GM18951 (cell line): ENCODE measurements at regions not wholly inside any gene's neighbourhood (a gene's known extent, or its start where the extent isn't known, plus 50 kb on each side); places are given as distances from the start of the nearest gene placed in this dataset.

Experiments
- POLR2A ChIP-seq: IDR thresholded peaks from 4 replicates; pipeline ENCODE4 v1.6.1; 2011; ENCODE audit warnings: mild to moderate bottlenecking; ENCODE audit not compliant: insufficient read length, insufficient read depth; ENCODE audit errors: extremely low read depth
- in situ Hi-C: fragments of 300-500 bp; cut with MboI; formaldehyde crosslinking; loops from one replicate; pipeline ENCODE4 v1.12.0; 2022; ENCODE audit warnings: low sequenced_read_pairs, mixed read lengths, inconsistent platforms; ENCODE audit not compliant: unreplicated experiment

DNA sequence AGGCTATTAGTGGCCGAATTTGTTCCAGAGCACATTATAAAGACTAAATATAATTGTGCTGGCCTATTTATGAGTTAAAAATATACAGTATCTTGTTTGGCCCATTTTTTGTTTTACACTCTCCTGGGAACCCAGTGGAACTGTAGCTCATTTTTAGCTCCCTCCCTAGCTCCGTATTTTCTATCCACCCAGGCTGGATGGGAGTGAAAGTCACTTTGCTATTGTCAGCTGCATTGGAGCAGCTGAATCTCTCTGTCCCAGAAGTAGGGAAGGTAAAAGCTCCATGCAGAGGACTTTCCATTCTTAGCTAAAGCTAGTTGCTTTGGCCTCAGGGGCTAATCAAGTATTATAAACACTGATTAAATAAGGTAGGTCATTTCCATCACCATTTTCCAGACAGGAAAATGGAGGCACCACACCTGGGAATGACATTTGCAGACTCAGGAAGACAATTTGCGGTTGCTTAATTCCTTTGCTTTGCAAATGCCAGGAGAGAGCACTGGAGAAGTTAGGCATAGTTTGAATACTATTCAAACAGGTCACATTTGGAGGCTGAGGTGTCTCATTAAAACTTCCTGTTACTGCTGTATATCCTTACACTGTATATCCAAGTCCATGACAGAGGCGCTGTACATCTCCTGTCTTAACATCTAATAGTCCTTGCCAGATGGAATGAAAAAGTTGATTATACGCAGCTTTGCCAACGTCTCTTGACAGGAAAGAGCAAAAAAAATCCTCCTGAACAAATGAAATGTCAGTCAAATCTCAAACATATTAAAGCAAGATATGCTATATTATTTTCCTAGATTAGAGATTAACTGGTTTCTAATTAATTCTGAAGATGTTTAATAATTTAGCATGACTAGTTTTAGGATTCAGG lies 338.1 kb upstream of the KIRREL3 start:
- TF ChIP-seq POLR2A, result no peak
- in situ Hi-C loops, result no loop called here

DNA sequence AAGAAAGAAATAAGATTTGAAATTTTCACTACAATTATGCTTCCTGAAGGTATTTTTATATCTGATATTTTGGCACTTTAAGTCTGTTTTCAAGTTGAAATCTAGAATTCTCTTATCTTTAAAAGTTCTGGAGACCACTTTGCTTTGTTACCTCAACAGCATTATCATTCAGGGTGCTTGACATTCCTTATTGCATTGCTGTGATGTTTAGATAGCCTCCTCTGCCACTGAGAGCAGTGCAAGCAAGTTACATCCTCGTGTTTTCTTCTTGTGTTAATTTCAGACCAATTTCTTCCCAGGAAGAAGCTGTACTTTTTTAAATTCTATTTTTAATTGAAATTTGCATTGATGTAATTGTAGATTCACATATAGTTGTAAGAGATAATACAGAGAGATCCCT lies 333.9 kb upstream of the KIRREL3 start:
- TF ChIP-seq POLR2A, result no peak
- in situ Hi-C loops, result no loop called here

GRCh38 chr11:127332896-127333295 lies 332.3 kb upstream of the KIRREL3 start:
- in situ Hi-C loops, result no loop called here
- no peak for TF ChIP-seq POLR2A

DNA sequence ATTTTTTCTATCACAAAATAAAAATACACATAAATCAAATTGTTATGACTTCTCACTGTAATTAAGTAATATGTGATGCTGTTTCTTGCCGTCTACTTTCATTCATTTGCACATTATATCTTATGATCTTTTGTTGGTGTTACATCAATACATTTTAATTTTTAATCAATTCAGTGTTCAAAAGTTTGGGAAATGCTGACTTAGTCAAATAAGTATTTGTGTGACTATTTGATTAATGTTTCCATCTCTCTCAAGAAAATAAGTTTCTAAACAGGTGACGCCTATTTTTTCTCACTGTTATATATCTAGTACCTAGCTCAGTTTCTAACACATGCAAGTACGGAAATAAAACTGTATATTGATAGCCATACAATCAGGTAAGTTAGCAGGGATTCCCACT lies 329.5 kb upstream of the KIRREL3 start:
- no peak for TF ChIP-seq POLR2A
- in situ Hi-C loops, result no loop called here

DNA sequence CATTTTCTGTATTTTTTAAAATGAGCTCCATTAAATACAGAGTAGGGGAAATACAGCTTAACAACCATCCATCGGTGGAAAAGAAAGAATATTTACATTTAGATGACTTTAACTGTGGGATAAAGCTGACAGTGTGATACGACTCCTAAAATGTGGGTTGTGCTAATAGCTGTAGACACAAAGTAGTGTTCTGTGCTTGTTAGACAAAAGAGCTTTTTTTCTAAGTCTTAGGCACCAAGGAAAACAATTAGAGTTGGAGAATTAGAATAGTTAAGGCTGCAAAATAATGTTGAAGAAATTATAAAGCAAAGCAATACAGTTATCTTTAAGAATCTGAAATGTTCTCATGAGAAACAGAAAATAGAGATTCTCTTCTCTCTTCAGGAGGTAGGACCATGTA lies 307.7 kb upstream of the KIRREL3 start:
- no peak for TF ChIP-seq POLR2A
- in situ Hi-C loops, result no loop called here

GRCh38 chr11:127307700-127308099 lies 307.1 kb upstream of the KIRREL3 start:
- in situ Hi-C loops, result no loop called here
- no peak for TF ChIP-seq POLR2A

GRCh38 chr11:127304634-127305033 lies 304.1 kb upstream of the KIRREL3 start:
- TF ChIP-seq POLR2A, result no peak
- in situ Hi-C loops, result no loop called here

- in situ Hi-C loops, result no loop called here
- no peak for TF ChIP-seq POLR2A
These were observed 288.4 kb upstream of the KIRREL3 start for GRCh38 chr11:127288926-127289325.

GRCh38 chr11:127281534-127281933 lies 281.0 kb upstream of the KIRREL3 start:
- in situ Hi-C loops, result no loop called here
- no peak for TF ChIP-seq POLR2A

- TF ChIP-seq POLR2A, result no peak
- in situ Hi-C loops, result no loop called here
These were observed 275.2 kb upstream of the KIRREL3 start for GRCh38 chr11:127275774-127276173.

DNA sequence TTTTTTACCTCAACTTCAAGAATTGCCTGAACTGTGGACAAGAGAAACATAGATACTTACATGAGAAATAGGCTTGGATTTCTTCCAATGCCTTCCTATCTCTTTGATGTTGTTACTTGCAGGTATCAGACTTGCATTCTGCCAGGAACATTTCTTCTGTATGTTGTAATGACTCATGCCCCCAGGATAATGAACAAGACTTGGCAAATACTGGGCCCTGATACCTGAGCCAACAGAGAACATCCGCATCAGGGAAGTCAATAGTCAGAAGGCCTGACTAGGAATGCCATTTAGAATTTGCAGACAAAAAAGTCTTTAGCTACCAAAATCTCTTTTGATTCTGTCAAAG lies 273.7 kb upstream of the KIRREL3 start:
- in situ Hi-C loops, result no loop called here
- no peak for TF ChIP-seq POLR2A

GRCh38 chr11:127273593-127274327 lies 273.2 kb upstream of the KIRREL3 start:
- in situ Hi-C loops, result no loop called here

GRCh38 chr11:127270851-127271250 lies 270.3 kb upstream of the KIRREL3 start:
- in situ Hi-C loops, result no loop called here

More at GRCh38 chr11:127273593-127274327, 273.2 kb upstream of the KIRREL3 start:
- TF ChIP-seq POLR2A, result no peak

DNA sequence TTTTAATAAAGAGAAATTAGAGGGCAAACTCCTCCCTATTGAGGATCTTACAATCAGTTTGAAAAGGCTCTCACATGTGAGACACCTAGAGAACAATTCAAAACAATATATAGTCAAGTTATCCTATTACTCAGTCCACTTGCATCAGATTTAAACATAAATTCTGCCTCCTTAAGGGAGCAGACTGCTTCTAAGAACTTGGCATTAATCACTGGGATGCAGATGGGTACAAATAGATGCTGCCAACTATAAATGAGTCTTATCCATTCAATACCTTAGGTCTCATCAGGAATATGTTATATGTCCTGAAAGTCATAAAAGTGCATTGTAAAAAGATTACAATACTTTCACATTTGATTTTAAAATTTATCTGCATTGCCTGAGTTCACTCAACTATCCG lies 269.3 kb upstream of the KIRREL3 start:
- in situ Hi-C loops, result no loop called here
- TF ChIP-seq POLR2A, result no peak

More at GRCh38 chr11:127270851-127271250, 270.3 kb upstream of the KIRREL3 start:
- TF ChIP-seq POLR2A, result no peak
